ENCODE measurements at regions not wholly inside any gene's neighbourhood (a gene's known extent, or its start where the extent isn't known, plus 50 kb on each side); places are given as distances from the start of the nearest gene placed in this dataset.

DNA sequence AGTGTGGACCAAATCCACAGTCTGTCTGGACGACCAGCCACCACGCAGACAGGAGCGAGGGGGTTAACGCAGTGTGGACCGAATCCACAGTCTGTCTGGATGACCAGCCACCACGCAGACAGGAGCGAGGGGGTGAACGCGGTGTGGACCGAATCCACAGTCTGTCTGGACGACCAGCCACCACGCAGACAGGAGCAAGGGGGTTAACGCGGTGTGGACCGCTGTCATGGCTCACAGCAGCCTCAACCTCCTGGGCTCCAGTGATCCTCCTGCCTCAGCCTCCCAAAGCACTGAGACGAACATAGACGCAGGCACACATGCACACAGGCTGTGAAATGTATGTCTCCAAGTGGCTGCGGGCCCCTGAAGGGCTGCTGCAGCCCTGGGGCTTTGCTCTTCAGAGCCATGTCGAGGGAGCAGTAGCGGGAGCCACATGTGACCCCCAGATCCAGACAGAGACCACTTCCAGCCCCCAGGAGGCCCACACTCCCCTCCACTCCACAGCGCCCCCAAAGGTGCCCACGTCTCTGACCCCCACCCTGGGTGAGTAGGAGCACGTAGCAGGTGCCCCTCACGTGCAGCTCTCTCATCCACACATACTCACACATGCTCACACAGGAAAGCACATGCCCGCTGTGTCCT is 98.1 kb downstream of the YTHDF1 start:
- TF ChIP-seq, protein P1, sequence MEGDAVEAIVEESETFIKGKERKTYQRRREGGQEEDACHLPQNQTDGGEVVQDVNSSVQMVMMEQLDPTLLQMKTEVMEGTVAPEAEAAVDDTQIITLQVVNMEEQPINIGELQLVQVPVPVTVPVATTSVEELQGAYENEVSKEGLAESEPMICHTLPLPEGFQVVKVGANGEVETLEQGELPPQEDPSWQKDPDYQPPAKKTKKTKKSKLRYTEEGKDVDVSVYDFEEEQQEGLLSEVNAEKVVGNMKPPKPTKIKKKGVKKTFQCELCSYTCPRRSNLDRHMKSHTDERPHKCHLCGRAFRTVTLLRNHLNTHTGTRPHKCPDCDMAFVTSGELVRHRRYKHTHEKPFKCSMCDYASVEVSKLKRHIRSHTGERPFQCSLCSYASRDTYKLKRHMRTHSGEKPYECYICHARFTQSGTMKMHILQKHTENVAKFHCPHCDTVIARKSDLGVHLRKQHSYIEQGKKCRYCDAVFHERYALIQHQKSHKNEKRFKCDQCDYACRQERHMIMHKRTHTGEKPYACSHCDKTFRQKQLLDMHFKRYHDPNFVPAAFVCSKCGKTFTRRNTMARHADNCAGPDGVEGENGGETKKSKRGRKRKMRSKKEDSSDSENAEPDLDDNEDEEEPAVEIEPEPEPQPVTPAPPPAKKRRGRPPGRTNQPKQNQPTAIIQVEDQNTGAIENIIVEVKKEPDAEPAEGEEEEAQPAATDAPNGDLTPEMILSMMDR (conservative IDR thresholded peaks at IDR 0.05): no peak
- no peak for TF ChIP-seq ZFX (IDR thresholded peaks at IDR 0.05)

DNA sequence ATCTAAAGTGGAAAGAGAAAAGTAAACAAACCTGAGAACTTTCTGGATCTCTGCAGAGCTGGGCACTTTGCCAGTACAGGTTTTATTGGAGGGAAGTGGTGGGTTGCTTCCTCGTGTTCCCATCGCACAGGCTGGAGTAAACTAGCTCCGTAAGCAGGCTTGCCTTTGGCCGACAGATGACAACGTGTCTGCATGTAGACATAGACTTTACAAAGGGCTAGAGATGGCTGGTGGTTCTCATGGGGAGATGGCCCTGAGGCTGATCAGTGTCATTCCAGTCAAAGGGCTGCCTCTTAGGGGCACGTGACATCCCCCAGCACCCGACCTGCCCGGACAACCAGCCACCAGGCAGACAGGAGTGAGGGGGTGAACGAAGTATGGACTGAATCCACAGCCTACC is 98.8 kb downstream of the YTHDF1 start:
- TF ChIP-seq, protein P1 (conservative IDR thresholded peaks at IDR 0.05): no peak
- TF ChIP-seq ZFX (IDR thresholded peaks at IDR 0.05): no peak
- no peak overlapping the region for H3K27ac ChIP-seq

More for the DNA sequence above, 98.1 kb downstream of the YTHDF1 start:
- no peak overlapping the region for H3K27ac ChIP-seq

DNA sequence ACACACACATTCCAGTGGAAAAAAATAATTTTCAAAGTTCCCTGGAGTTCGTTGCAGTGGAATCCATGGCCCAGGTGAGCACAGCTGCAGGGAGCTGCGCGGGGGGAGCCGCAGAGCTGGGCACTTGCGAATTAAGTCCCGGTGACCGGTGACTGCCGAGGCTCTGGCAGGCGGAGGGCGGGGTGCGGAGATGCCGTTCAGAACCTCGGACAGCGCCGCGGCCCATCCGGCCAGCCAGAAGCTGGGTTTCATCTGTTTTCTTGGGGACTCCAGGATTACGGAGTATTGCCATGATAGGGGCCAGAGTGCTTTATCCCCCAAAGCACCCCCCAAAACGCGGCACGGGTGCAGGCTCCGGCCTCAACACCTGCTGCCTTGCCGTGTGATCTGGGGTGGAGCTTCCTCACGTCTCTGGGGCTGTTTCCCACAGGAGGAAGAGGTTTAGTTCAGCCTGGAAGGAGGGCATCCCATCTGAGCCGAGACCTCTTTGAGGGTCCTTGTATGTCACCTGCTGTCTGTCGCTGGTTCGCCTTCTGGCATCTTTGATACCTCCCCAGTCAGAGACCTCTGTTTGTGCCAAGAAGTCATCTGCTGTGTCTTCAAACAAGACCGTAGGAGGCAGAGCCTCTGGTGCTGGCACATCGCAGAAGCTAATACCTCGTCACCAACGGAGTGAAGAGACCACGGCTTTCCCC is 99.4 kb downstream of the YTHDF1 start:
- no peak overlapping the region for H3K27ac ChIP-seq
- no peak for TF ChIP-seq ZFX (IDR thresholded peaks at IDR 0.05)
- TF ChIP-seq, protein P1 (conservative IDR thresholded peaks at IDR 0.05): no peak

DNA sequence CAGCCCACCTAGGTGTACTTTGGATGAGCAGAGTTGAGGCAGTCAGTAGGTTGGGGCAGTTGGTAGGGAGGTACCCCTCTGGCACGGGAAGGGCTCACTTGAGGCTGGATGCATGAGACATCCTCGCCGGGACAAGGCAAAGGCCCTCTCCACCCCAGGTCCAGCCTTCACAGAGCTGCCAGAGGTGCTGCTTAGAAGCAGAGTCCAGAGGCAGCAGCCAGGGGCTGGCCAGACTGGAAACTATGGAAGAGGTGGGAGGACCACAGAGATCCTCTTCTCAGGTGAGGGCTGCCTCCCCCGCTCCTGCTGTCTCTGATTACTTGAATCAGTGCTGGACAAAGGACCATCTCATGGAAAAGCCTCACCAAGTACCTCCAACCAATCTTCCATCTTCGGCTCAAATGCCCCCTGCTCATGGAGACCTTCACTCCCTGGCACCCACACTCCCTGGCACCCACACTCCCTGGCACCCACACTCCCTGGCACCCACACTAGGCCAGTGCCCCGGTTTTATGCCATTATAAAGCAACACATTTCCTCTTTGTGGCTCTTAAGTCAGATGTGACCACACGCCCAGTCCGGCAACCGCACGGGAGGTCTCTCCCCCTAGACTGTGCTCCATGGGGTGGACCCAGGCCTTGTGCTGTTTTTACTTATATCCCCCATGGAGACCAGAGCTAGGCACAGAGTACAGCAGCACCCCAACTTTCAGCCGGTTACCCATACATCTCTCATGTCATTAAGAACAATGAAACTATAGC is 100.1 kb downstream of the YTHDF1 start:
- TF ChIP-seq, protein P1 (conservative IDR thresholded peaks at IDR 0.05): no peak
- no peak for TF ChIP-seq ZFX (IDR thresholded peaks at IDR 0.05)
- no peak overlapping the region for H3K27ac ChIP-seq

DNA sequence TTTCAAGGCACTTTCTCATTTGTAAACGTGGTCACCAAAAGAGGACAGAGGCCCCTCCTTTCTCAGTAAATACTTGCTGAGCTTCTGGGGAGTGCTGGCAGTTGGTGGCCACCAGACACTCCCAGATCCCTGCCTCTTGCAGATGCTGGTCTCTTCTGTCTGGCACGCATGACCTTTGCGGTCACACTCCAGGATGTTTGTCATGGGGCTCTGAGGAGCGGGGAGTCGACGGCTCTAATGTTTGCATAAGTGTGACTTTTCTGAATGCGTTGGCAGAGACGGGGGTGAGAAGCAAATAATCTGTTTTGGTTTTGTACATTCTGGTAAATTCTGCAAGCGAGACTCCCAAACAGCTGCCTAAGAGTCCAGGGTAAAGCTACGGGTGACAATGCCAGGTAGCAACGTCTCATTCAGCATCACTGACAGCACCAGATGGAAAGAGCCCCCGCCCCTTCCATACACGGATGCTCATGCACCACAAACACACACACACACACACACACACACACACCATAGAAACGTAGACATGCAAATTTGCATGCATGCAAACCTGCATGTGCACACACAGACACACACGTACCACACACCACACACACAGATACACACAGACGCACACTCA is 101.1 kb downstream of the YTHDF1 start:
- TF ChIP-seq, protein P1 (conservative IDR thresholded peaks at IDR 0.05): no peak
- no peak for TF ChIP-seq ZFX (IDR thresholded peaks at IDR 0.05)
- no peak overlapping the region for H3K27ac ChIP-seq

DNA sequence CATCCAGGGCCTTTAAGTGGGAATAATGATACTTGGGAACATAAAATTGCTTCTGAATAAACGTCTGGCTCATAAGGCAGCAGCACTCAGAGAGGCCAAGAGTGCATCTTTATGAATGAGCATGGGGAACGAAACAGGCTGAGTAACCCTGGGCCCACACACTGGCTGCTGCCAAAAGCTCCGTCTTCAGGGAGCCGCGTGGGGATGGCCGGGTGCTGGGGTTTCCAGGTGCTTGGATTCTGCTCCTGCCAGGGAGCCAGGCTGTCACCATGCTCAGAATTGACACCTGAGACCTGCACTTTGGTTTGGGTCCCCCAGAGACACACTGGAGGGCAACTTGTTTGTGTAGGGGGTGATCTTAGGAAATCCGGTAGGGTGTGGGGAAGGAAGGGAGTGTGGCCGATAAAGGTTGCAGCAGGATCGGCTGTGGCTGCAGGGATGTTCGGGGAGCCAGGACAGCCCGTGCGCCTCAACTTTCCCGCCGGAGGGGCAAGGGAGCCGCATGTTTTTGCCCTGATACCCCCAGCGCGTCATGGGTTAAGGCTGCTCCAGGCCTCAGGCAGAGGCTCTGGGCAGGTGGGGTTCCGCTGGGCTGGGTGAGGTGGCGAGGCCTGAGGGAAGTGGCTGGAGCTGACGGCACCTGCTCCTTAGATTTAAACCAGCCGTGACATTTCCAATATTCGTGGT is 101.8 kb downstream of the YTHDF1 start:
- TF ChIP-seq, protein P1 (conservative IDR thresholded peaks at IDR 0.05): no peak
- TF ChIP-seq ZFX (IDR thresholded peaks at IDR 0.05): no peak
- H3K27ac ChIP-seq: no peak overlapping the region

Measured in C4-2B (cell line).